Amniotic epithelial cell (primary cell): ENCODE measurements at regions not wholly inside any gene's neighbourhood (a gene's known extent, or its start where the extent isn't known, plus 50 kb on each side); places are given as distances from the start of the nearest gene placed in this dataset.
A peak's percentile ranks its signal among the peaks of the same experiment; 100 is the strongest.

Experiments
- DNase-seq: peaks from one replicate; pipeline ENCODE4 v3.0.0-alpha.2; 2010; ENCODE audit warnings: low read depth

GRCh38 chr10:110414548-110415309, 83.0 kb upstream of the DUSP5 start:
- peak; percentile 69 for DNase-seq

GRCh38 chr10:110415809-110416208, 81.9 kb upstream of the DUSP5 start:
- DNase-seq: no peak

GRCh38 chr10:110416776-110417711, 80.7 kb upstream of the DUSP5 start:
- DNase-seq: no peak

- DNase-seq: no peak
Measured at GRCh38 chr10:110418218-110418617, 79.5 kb upstream of the DUSP5 start.

- DNase-seq: no peak
Measured at GRCh38 chr10:110419265-110419664, 78.4 kb upstream of the DUSP5 start.

GRCh38 chr10:110420401-110421193, 77.1 kb upstream of the DUSP5 start:
- DNase-seq: peak; percentile 35

GRCh38 chr10:110421512-110422138, 76.1 kb upstream of the DUSP5 start:
- DNase-seq: no peak

GRCh38 chr10:110422548-110422947, 75.2 kb upstream of the DUSP5 start:
- DNase-seq: no peak

- no peak for DNase-seq
Measured at GRCh38 chr10:110423650-110424049, 74.1 kb upstream of the DUSP5 start.

- peak; percentile 95 for DNase-seq
Measured at GRCh38 chr10:110425684-110426293, 71.9 kb upstream of the DUSP5 start.

- peak; percentile 91 for DNase-seq
Measured at GRCh38 chr10:110426294-110427181, 71.2 kb upstream of the DUSP5 start.

- DNase-seq: no peak
Measured at GRCh38 chr10:110429301-110429700, 68.4 kb upstream of the DUSP5 start.

GRCh38 chr10:110430340-110431273, 67.1 kb upstream of the DUSP5 start:
- DNase-seq: no peak

GRCh38 chr10:110431659-110432058, 66.0 kb upstream of the DUSP5 start:
- DNase-seq: no peak

- no peak for DNase-seq
Measured at GRCh38 chr10:110432084-110432483, 65.6 kb upstream of the DUSP5 start.

GRCh38 chr10:110432814-110433565, 64.7 kb upstream of the DUSP5 start:
- DNase-seq: no peak

GRCh38 chr10:110433740-110434139, 64.0 kb upstream of the DUSP5 start:
- DNase-seq: no peak

- DNase-seq: no peak
Measured at GRCh38 chr10:110434489-110435096, 63.1 kb upstream of the DUSP5 start.
